ENCODE measurements at regions not wholly inside any gene's neighbourhood (a gene's known extent, or its start where the extent isn't known, plus 50 kb on each side); places are given as distances from the start of the nearest gene placed in this dataset.

DNA sequence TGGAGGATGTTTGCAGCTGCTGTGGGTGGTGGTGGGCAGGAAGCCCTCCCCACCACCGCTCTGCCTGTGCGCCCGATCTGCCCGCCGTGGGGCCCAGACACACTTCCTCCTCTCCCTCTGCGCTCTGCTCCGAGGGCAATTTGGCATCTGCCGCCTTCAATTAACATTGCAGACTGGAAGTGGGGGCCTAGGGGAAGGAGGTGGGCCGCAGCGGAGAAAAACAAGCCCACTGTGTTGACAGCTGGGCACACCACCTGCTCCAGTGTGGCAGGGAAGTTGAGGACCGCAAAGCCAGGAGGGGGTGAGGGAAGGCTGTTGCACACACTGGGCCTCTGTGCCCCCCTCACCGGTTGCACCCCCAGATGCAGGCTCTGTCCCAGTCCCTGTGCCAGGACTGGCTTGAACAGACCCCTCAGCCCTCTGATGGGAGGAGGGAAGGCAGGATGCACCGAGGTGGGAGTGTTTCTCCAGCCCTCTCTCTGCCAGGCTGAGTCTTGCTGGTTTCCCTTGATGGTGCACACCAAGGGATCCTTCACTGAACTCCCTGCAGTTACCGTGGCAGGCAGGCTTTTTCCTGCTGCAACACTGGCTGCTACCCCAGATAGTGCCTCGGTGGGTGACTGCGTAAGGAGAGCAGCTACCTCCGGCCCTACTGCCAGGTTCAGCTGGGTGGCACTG is 72.8 kb upstream of the MED9 start:
- H2AFZ ChIP-seq (ENCODE audit: low read length): no peak overlapping the region
- H4K20me1 ChIP-seq (ENCODE audit: insufficient read depth, low read length): no peaks in the 10 kb centered on the region

DNA sequence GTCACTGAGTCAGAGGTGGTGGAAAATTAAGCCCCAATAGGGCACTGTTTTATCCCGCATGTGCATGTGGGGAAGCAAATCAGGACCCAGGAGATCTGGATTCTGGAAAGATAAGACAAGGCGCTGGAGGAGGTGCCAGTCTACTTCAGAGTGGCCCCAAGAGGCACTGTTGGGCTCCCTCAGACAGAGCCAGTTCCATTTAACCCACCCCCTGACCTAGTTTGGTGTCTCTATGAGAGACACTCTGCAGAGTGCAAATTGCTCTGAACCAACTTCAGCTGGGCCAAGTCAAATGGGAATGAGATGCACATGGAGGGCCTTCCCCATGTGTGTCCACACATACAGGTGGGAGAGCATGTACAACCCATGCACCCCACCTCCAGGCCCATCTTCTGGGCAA is 71.1 kb upstream of the MED9 start:
- Histone ChIP-seq H3K79me2 (ENCODE audit: insufficient read depth, low read length) (no peaks in the 10 kb centered on the region), H3K4me2 (ENCODE audit: insufficient read depth, low read length) (no peak overlapping the region), H3K9me3 (ENCODE audit: low read depth, low read length) (peaks cover 2% of the 10 kb centered on the region), H2AFZ (ENCODE audit: low read length) (no peak overlapping the region), H3K27me3 (ENCODE audit: insufficient read depth, low read length) (no peaks in the 10 kb centered on the region), H4K20me1 (ENCODE audit: insufficient read depth, low read length) (no peaks in the 10 kb centered on the region), H3K27ac (ENCODE audit: low read depth, low read length) (no peak overlapping the region), H3K4me1 (ENCODE audit: insufficient read depth, low read length) (peaks cover 30% of the 10 kb centered on the region), H3K36me3 (ENCODE audit: insufficient read depth, low read length) (no peaks in the 10 kb centered on the region), H3K4me3 (ENCODE audit: insufficient read depth, low read length) (no peak overlapping the region)
- TF ChIP-seq, protein P1, sequence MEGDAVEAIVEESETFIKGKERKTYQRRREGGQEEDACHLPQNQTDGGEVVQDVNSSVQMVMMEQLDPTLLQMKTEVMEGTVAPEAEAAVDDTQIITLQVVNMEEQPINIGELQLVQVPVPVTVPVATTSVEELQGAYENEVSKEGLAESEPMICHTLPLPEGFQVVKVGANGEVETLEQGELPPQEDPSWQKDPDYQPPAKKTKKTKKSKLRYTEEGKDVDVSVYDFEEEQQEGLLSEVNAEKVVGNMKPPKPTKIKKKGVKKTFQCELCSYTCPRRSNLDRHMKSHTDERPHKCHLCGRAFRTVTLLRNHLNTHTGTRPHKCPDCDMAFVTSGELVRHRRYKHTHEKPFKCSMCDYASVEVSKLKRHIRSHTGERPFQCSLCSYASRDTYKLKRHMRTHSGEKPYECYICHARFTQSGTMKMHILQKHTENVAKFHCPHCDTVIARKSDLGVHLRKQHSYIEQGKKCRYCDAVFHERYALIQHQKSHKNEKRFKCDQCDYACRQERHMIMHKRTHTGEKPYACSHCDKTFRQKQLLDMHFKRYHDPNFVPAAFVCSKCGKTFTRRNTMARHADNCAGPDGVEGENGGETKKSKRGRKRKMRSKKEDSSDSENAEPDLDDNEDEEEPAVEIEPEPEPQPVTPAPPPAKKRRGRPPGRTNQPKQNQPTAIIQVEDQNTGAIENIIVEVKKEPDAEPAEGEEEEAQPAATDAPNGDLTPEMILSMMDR (IDR thresholded peaks at IDR 0.05; ENCODE audit: extremely low read depth, low read depth, low read length): no peak
- no peak for DNase-seq (ENCODE audit: insufficient read length, low spot score, missing footprints)

More for the DNA sequence above, 72.8 kb upstream of the MED9 start:
- Histone ChIP-seq H3K9me3 (ENCODE audit: low read depth, low read length) (peaks cover 2% of the 10 kb centered on the region), H3K4me3 (ENCODE audit: insufficient read depth, low read length) (no peak overlapping the region), H3K4me1 (ENCODE audit: insufficient read depth, low read length) (peaks cover 37% of the 10 kb centered on the region), H3K79me2 (ENCODE audit: insufficient read depth, low read length) (no peaks in the 10 kb centered on the region), H3K27ac (ENCODE audit: low read depth, low read length) (no peak overlapping the region), H3K27me3 (ENCODE audit: insufficient read depth, low read length) (no peaks in the 10 kb centered on the region), H3K4me2 (ENCODE audit: insufficient read depth, low read length) (no peak overlapping the region), H3K36me3 (ENCODE audit: insufficient read depth, low read length) (no peaks in the 10 kb centered on the region)
- TF ChIP-seq, protein P1 (IDR thresholded peaks at IDR 0.05; ENCODE audit: extremely low read depth, low read depth, low read length): no peak
- DNase-seq (ENCODE audit: insufficient read length, low spot score, missing footprints): no peak

DNA sequence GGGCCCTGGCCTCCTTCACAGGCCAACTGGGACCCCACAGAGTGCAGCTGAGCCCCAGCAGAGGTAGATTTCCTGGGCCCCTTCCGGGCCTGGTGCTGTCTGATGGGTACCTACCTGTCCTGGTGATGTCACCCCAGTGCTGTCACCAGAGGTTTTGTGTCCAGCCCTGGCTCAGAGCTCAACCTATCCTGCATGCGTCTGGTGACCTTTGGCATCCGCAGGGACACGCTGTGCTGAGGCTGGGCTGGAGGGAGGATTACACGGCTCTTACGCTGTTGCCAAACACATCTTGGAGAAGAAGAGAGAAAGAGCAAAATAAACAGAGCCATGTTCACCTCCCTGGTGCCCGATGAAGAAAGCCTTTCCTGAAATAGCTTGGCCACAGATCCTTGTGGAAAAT is 70.6 kb upstream of the MED9 start:
- H3K9me3 ChIP-seq (ENCODE audit: low read depth, low read length): peaks cover 1% of the 10 kb centered on the region
- TF ChIP-seq, protein P1 (IDR thresholded peaks at IDR 0.05; ENCODE audit: extremely low read depth, low read depth, low read length): no peak
- no peak overlapping the region for H3K27ac ChIP-seq (ENCODE audit: low read depth, low read length)
- no peak overlapping the region for H3K4me2 ChIP-seq (ENCODE audit: insufficient read depth, low read length)
- no peaks in the 10 kb centered on the region for H3K79me2 ChIP-seq (ENCODE audit: insufficient read depth, low read length)
- H2AFZ ChIP-seq (ENCODE audit: low read length): no peak overlapping the region
- no peaks in the 10 kb centered on the region for H4K20me1 ChIP-seq (ENCODE audit: insufficient read depth, low read length)
- no peak for DNase-seq (ENCODE audit: insufficient read length, low spot score, missing footprints)
- no peak overlapping the region for H3K4me3 ChIP-seq (ENCODE audit: insufficient read depth, low read length)
- no peaks in the 10 kb centered on the region for H3K27me3 ChIP-seq (ENCODE audit: insufficient read depth, low read length)
- H3K36me3 ChIP-seq (ENCODE audit: insufficient read depth, low read length): no peaks in the 10 kb centered on the region
- peaks cover 27% of the 10 kb centered on the region for H3K4me1 ChIP-seq (ENCODE audit: insufficient read depth, low read length)

DNA sequence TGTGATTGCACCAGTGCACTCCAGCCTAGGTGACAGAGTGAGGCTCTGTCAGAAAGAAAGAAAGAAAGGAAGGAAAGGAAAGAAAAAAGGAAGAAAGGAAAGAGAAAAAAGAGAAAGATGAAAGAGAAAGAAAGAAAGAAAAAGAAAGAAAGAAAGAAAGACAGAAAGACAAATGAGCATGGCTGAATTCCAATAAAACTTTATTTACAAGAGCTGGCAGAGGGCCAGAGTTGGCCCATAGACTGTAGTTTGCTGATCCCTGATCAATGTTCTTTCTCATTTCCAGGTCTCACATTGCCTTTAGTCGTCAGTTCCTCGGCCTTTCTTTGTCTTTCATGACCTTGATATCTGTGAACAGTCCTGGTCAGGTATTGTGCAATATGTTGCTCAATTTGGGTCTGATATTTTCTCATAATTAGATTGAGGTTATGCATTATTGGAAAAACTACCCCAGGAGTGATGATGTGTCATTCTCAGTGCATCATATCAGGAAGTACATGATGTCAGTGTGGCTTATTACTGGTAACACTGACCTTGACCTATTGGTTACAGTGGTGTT is 68.5 kb upstream of the MED9 start:
- no peak for DNase-seq (ENCODE audit: insufficient read length, low spot score, missing footprints)
- Histone ChIP-seq H3K27ac (ENCODE audit: low read depth, low read length) (peak overlapping the region; percentile 40), H2AFZ (ENCODE audit: low read length) (no peak overlapping the region), H4K20me1 (ENCODE audit: insufficient read depth, low read length) (no peaks in the 10 kb centered on the region), H3K4me3 (ENCODE audit: insufficient read depth, low read length) (no peak overlapping the region), H3K4me1 (ENCODE audit: insufficient read depth, low read length) (peaks cover 26% of the 10 kb centered on the region), H3K9me3 (ENCODE audit: low read depth, low read length) (no peaks in the 10 kb centered on the region), H3K36me3 (ENCODE audit: insufficient read depth, low read length) (no peaks in the 10 kb centered on the region), H3K79me2 (ENCODE audit: insufficient read depth, low read length) (no peaks in the 10 kb centered on the region), H3K4me2 (ENCODE audit: insufficient read depth, low read length) (no peak overlapping the region), H3K27me3 (ENCODE audit: insufficient read depth, low read length) (no peaks in the 10 kb centered on the region)
- TF ChIP-seq, protein P1 (IDR thresholded peaks at IDR 0.05; ENCODE audit: extremely low read depth, low read depth, low read length): no peak
